ENCODE measurements at regions not wholly inside any gene's neighbourhood (a gene's known extent, or its start where the extent isn't known, plus 50 kb on each side); places are given as distances from the start of the nearest gene placed in this dataset.
"Not testable (repeated sequence)": the region's sequence is repeated elsewhere in the genome, so short reads cannot be mapped to it uniquely, and the experiment has no call there.

GRCh38 chr4:85039526-85039925 is 73.0 kb upstream of the WDFY3 start:
- Histone ChIP-seq H3K27me3 (ENCODE audit: control insufficient read depth, insufficient read depth, low read length) (no peaks in the 10 kb centered on the region), H3K4me3 (ENCODE audit: low read depth, low read length) (no peak overlapping the region), H3K36me3 (ENCODE audit: control insufficient read depth, insufficient read depth, low read length) (no peaks in the 10 kb centered on the region)
- DNase-seq (ENCODE audit: low read depth) (peak; percentile 78), FAIRE-seq (no peak)
- TF ChIP-seq CTCF (IDR thresholded peaks at IDR 0.05; ENCODE audit: insufficient read depth, low read length, severe bottlenecking) = no peak

GRCh38 chr4:85043812-85044496 is 77.5 kb upstream of the WDFY3 start:
- H3K27me3 ChIP-seq (ENCODE audit: control insufficient read depth, insufficient read depth, low read length); H3K36me3 ChIP-seq (ENCODE audit: control insufficient read depth, insufficient read depth, low read length); FAIRE-seq; H3K4me3 ChIP-seq (ENCODE audit: low read depth, low read length): not testable (repeated sequence)
- DNase-seq (ENCODE audit: low read depth) = peak; percentile 71

GRCh38 chr4:85050736-85051135 is 84.2 kb upstream of the WDFY3 start:
- no peak for TF ChIP-seq CTCF (IDR thresholded peaks at IDR 0.05; ENCODE audit: insufficient read depth, low read length, severe bottlenecking)
- H3K27me3 ChIP-seq (ENCODE audit: control insufficient read depth, insufficient read depth, low read length) = peaks cover 2% of the 10 kb centered on the region
- H3K36me3 ChIP-seq (ENCODE audit: control insufficient read depth, insufficient read depth, low read length) = no peaks in the 10 kb centered on the region
- FAIRE-seq (no peak), DNase-seq (ENCODE audit: low read depth) (no peak)
- H3K4me3 ChIP-seq (ENCODE audit: low read depth, low read length) = no peak overlapping the region

- H3K36me3 ChIP-seq (ENCODE audit: control insufficient read depth, insufficient read depth, low read length) = no peaks in the 10 kb centered on the region
- DNase-seq (ENCODE audit: low read depth) (no peak), FAIRE-seq (no peak)
- no peak overlapping the region for H3K4me3 ChIP-seq (ENCODE audit: low read depth, low read length)
- peaks cover 2% of the 10 kb centered on the region for H3K27me3 ChIP-seq (ENCODE audit: control insufficient read depth, insufficient read depth, low read length)
- TF ChIP-seq CTCF (IDR thresholded peaks at IDR 0.05; ENCODE audit: insufficient read depth, low read length, severe bottlenecking) = no peak
These were observed 85.0 kb upstream of the WDFY3 start for GRCh38 chr4:85051526-85051925.

- H3K4me3 ChIP-seq (ENCODE audit: low read depth, low read length); H3K27me3 ChIP-seq (ENCODE audit: control insufficient read depth, insufficient read depth, low read length); DNase-seq (ENCODE audit: low read depth); H3K36me3 ChIP-seq (ENCODE audit: control insufficient read depth, insufficient read depth, low read length); FAIRE-seq: not testable (repeated sequence)
These were observed 88.4 kb upstream of the WDFY3 start for GRCh38 chr4:85054925-85055324.

- peak; percentile 7 for DNase-seq (ENCODE audit: low read depth)
- Histone ChIP-seq H3K4me3 (ENCODE audit: low read depth, low read length) (no peak overlapping the region), H3K27me3 (ENCODE audit: control insufficient read depth, insufficient read depth, low read length) (peaks cover 4% of the 10 kb centered on the region), H3K36me3 (ENCODE audit: control insufficient read depth, insufficient read depth, low read length) (no peaks in the 10 kb centered on the region)
- no peak for TF ChIP-seq CTCF (IDR thresholded peaks at IDR 0.05; ENCODE audit: insufficient read depth, low read length, severe bottlenecking)
- FAIRE-seq = no peak
These were observed 92.1 kb upstream of the WDFY3 start for GRCh38 chr4:85058551-85058950.

GRCh38 chr4:85061974-85062373 is 95.5 kb upstream of the WDFY3 start:
- Histone ChIP-seq H3K4me3 (ENCODE audit: low read depth, low read length) (no peak overlapping the region), H3K27me3 (ENCODE audit: control insufficient read depth, insufficient read depth, low read length) (peaks cover 4% of the 10 kb centered on the region), H3K36me3 (ENCODE audit: control insufficient read depth, insufficient read depth, low read length) (no peaks in the 10 kb centered on the region)
- no peak for DNase-seq (ENCODE audit: low read depth)
- no peak for FAIRE-seq
- no peak for TF ChIP-seq CTCF (IDR thresholded peaks at IDR 0.05; ENCODE audit: insufficient read depth, low read length, severe bottlenecking)

Data from bronchial epithelial cell (primary cell).